Panc1 (cell line): ENCODE measurements at regions not wholly inside any gene's neighbourhood (a gene's known extent, or its start where the extent isn't known, plus 50 kb on each side); places are given as distances from the start of the nearest gene placed in this dataset.

Source experiments
- ATAC-seq: fragments of 200-7000 bp; cut with Tn5 transposase; 2 replicates; pipeline ENCODE4 v1.9.1; 2020; ENCODE audit warnings: mild to moderate bottlenecking, moderate library complexity
- BruUV-seq: library from RNA; stranded (reverse); fragments of 400-500 nt; replicated peaks from 2 replicates; lab custom pipeline; 2021; lab: Mats Ljungman, UMichigan
- CTCF ChIA-PET: fragments of 300-600 bp; sonication (Branson Sonifier 250); formaldehyde crosslinking; loops from one replicate; lab custom pipeline; 2022; ENCODE audit warnings: antibody characterized with exemption; lab: Charles Lee
- POLR2A ChIA-PET: fragments of 300-600 bp; sonication (Branson Sonifier 250); formaldehyde crosslinking; loops from one replicate; lab custom pipeline; 2022; ENCODE audit warnings: antibody characterized with exemption; lab: Charles Lee
- DNase-seq: peaks from one replicate; pipeline ENCODE4 v3.0.0-alpha.2; 2010; ENCODE audit warnings: low read depth, low spot score
- H3K27ac ChIP-seq: 2 replicates; pipeline ENCODE4 v1.5.1; 2011; ENCODE audit warnings: mild to moderate bottlenecking, low read length, inconsistent platforms
- H3K27me3 ChIP-seq: fragments of 200-500 bp; sonication (Bioruptor generic); 2 replicates; pipeline ENCODE4 v1.6.0; 2014; ENCODE audit warnings: low read length, inconsistent platforms; ENCODE audit not compliant: control insufficient read depth, insufficient read depth
- H3K36me3 ChIP-seq: fragments of 200-500 bp; sonication (Bioruptor generic); 2 replicates; pipeline ENCODE4 v1.5.1; 2014; ENCODE audit warnings: inconsistent platforms, mild to moderate bottlenecking, low read length, moderate library complexity; ENCODE audit not compliant: control insufficient read depth, insufficient read depth
- H3K4me1 ChIP-seq: 2 replicates; pipeline ENCODE4 v1.5.1; 2011; ENCODE audit warnings: inconsistent platforms, mild to moderate bottlenecking, low read length, moderate library complexity; ENCODE audit not compliant: control insufficient read depth, insufficient read depth
- H3K4me3 ChIP-seq, 2 experiments: 2 replicates each; pipeline ENCODE4 v1.5.1; 2011 to 2012; ENCODE audit warnings: low read depth in 2 of 2, low read length in 2 of 2, mild to moderate bottlenecking in 2 of 2, inconsistent platforms in 1 of 2, moderate library complexity in 1 of 2
- H3K9me3 ChIP-seq: fragments of 200-500 bp; sonication (Bioruptor generic); 2 replicates; pipeline ENCODE4 v1.5.1; 2014; ENCODE audit warnings: low read depth, mild to moderate bottlenecking, inconsistent platforms, low read length, moderate library complexity; ENCODE audit not compliant: control insufficient read depth, insufficient read depth
- CTCF ChIP-seq: fragments of 450-650 bp; IDR thresholded peaks from 2 replicates; pipeline ENCODE4 v1.5.1; 2017; ENCODE audit warnings: mild to moderate bottlenecking
- POLR2AphosphoS5 ChIP-seq: IDR thresholded peaks from 2 replicates; pipeline ENCODE4 v1.6.1; 2012; ENCODE audit warnings: mild to moderate bottlenecking, low read depth, low read length, moderate library complexity
- SIN3A ChIP-seq: IDR thresholded peaks from 2 replicates; pipeline ENCODE4 v1.6.1; 2012; ENCODE audit warnings: low read depth, mild to moderate bottlenecking, low read length, moderate library complexity, borderline replicate concordance; ENCODE audit not compliant: insufficient read depth
- TCF7L2 ChIP-seq: IDR thresholded peaks from 2 replicates; pipeline ENCODE4 v1.6.1; 2011; ENCODE audit warnings: mild to moderate bottlenecking, low read depth, low read length, inconsistent platforms
- in situ Hi-C: cut with HindIII; loops from 2 replicates; pipeline ENCODE4 v1.10.0; 2016; ENCODE audit warnings: low sequenced_read_pairs, low pct_unique_long_range_greater_than_20kb
- intact Hi-C: fragments of 100-400 bp; cut with micrococcal nuclease; formaldehyde crosslinking; loops from one replicate; pipeline ENCODE4 v1.10.0; 2022; ENCODE audit not compliant: unreplicated experiment
- TF ChIP-seq, protein P1 (sequence below), 2 experiments: IDR thresholded peaks; 2 replicates each; pipeline ENCODE4 v1.6.1; 2011 to 2012; ENCODE audit warnings: low read depth in 2 of 2, control low read depth in 1 of 2, low read length in 1 of 2, mild to moderate bottlenecking in 1 of 2, moderate library complexity in 1 of 2; ENCODE audit not compliant: insufficient read depth in 1 of 2

DNA sequence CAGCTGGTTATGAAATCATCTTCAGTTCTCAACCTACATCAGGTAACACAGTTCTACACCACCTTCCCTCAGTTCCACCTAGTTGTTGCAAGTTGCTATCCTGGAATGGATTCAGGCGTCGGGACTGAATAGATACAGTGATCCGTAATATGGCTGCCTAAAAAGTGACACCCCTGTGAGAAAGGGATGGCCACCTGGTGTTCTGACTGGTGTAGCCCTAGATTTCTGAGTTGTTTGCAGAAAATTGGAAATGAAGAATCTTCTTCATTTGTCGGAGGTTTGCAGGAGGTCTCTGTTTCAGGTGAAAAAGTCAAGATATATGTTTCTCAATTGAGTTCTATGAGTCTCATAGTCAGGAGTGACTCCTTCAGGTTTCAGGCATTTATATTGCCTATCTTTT lies 225.8 kb upstream of the ELAC2 start:
- H3K4me1 ChIP-seq: no peaks in the 10 kb centered on the region
- ChIA-PET CTCF (no interaction called here), POLR2A (no interaction called here)
- no peak overlapping the region for H3K4me3 ChIP-seq
- DNase-seq: no peak
- ATAC-seq: no peak
- no peaks in the 10 kb centered on the region for H3K9me3 ChIP-seq
- intact Hi-C loops: no loop called here
- no TSS peak for BruUV-seq
- in situ Hi-C loops: no loop called here
- TF ChIP-seq POLR2AphosphoS5 (no peak), CTCF (no peak), TCF7L2 (no peak), SIN3A (no peak)
- TF ChIP-seq, protein P1, sequence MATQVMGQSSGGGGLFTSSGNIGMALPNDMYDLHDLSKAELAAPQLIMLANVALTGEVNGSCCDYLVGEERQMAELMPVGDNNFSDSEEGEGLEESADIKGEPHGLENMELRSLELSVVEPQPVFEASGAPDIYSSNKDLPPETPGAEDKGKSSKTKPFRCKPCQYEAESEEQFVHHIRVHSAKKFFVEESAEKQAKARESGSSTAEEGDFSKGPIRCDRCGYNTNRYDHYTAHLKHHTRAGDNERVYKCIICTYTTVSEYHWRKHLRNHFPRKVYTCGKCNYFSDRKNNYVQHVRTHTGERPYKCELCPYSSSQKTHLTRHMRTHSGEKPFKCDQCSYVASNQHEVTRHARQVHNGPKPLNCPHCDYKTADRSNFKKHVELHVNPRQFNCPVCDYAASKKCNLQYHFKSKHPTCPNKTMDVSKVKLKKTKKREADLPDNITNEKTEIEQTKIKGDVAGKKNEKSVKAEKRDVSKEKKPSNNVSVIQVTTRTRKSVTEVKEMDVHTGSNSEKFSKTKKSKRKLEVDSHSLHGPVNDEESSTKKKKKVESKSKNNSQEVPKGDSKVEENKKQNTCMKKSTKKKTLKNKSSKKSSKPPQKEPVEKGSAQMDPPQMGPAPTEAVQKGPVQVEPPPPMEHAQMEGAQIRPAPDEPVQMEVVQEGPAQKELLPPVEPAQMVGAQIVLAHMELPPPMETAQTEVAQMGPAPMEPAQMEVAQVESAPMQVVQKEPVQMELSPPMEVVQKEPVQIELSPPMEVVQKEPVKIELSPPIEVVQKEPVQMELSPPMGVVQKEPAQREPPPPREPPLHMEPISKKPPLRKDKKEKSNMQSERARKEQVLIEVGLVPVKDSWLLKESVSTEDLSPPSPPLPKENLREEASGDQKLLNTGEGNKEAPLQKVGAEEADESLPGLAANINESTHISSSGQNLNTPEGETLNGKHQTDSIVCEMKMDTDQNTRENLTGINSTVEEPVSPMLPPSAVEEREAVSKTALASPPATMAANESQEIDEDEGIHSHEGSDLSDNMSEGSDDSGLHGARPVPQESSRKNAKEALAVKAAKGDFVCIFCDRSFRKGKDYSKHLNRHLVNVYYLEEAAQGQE (IDR thresholded peaks at IDR 0.05; ENCODE audit: insufficient read depth in 1 of 2, low read depth in 2 of 2, low read length in 1 of 2): no peak
- no peaks in the 10 kb centered on the region for H3K36me3 ChIP-seq
- no peak overlapping the region for H3K27ac ChIP-seq
- H3K27me3 ChIP-seq: no peaks in the 10 kb centered on the region

DNA sequence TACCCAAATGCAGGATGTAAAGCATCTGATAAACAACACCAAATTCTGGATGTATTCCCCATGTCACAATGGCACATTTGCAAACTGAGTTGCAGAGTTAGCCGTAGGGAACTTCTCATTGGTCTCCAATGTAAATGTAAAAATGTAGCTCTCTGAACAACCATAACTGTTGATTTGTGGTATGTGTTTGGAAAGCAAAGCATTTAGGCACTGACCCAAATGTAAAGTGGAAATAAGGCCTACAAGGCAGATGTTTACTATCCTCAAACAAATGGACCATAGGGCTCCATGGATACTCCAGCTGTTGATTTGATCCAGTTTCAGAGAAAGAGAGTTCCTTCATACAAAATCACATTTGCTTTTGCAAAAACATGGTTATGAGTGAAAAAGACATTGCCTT lies 223.0 kb upstream of the ELAC2 start:
- ChIA-PET POLR2A (no interaction called here), CTCF (no interaction called here)
- no peaks in the 10 kb centered on the region for H3K9me3 ChIP-seq
- no peaks in the 10 kb centered on the region for H3K36me3 ChIP-seq
- in situ Hi-C loops: no loop called here
- BruUV-seq: no TSS peak
- ATAC-seq: no peak
- intact Hi-C loops: no loop called here
- H3K27ac ChIP-seq: no peak overlapping the region
- no peaks in the 10 kb centered on the region for H3K27me3 ChIP-seq
- DNase-seq: no peak
- TF ChIP-seq CTCF (no peak), POLR2AphosphoS5 (no peak)
- H3K4me3 ChIP-seq: no peak overlapping the region
- H3K4me1 ChIP-seq: no peaks in the 10 kb centered on the region
